C4-2B (cell line): ENCODE measurements at regions not wholly inside any gene's neighbourhood (a gene's known extent, or its start where the extent isn't known, plus 50 kb on each side); places are given as distances from the start of the nearest gene placed in this dataset.
"Not testable (repeated sequence)": the region's sequence is repeated elsewhere in the genome, so short reads cannot be mapped to it uniquely, and the experiment has no call there.

Experiments
- H3K27ac ChIP-seq: fragments of 450-650 bp; 2 replicates; pipeline ENCODE4 v1.5.1; 2017
- CTCF ChIP-seq: fragments of 450-650 bp; conservative IDR thresholded peaks from 2 replicates; pipeline ENCODE4 v1.5.1; 2017; ENCODE audit warnings: mild to moderate bottlenecking
- ZFX ChIP-seq: fragments of 450-650 bp; IDR thresholded peaks from 2 replicates; pipeline ENCODE4 v1.6.1; 2017

GRCh38 chrX:107384397-107385105, 64.9 kb upstream of the FRMPD3 start:
- H3K27ac ChIP-seq: no peak overlapping the region
- TF ChIP-seq CTCF: no peak
- no peak for TF ChIP-seq ZFX

- no peak for TF ChIP-seq CTCF
- no peak for TF ChIP-seq ZFX
- no peak overlapping the region for H3K27ac ChIP-seq
Observed at GRCh38 chrX:107389726-107390125, 59.7 kb upstream of the FRMPD3 start.

- H3K27ac ChIP-seq: not testable (repeated sequence)
Observed at GRCh38 chrX:107393656-107394055, 55.8 kb upstream of the FRMPD3 start.

GRCh38 chrX:107396235-107396634, 53.2 kb upstream of the FRMPD3 start:
- no peak overlapping the region for H3K27ac ChIP-seq
- no peak for TF ChIP-seq ZFX
- no peak for TF ChIP-seq CTCF

- no peak overlapping the region for H3K27ac ChIP-seq
- no peak for TF ChIP-seq ZFX
- TF ChIP-seq CTCF: no peak
Observed at GRCh38 chrX:107396783-107397182, 52.7 kb upstream of the FRMPD3 start.

DNA sequence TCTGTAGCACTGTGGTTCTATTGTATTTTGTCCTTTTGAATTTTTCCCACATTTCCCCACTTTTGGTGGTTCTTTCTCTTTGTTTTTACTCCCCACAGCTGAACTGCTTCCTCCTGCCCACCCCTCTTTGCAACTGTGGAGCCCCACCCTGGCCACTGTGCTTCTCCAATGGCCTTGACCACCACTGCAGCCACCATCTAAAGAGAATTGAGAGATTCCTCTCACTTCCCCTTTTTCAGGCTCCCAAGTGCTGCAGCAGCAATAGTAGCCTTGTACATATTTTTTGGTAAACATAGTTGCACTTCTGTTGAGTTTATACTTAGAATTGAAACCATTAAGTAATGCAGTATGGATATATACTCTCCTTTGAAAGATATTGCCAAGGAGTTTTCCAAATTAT, 51.3 kb upstream of the FRMPD3 start:
- no peak overlapping the region for H3K27ac ChIP-seq
- no peak for TF ChIP-seq ZFX
- TF ChIP-seq CTCF: no peak
